ENCODE measurements at regions not wholly inside any gene's neighbourhood (a gene's known extent, or its start where the extent isn't known, plus 50 kb on each side); places are given as distances from the start of the nearest gene placed in this dataset.
A peak's percentile ranks its signal among the peaks of the same experiment; 100 is the strongest.

DNA sequence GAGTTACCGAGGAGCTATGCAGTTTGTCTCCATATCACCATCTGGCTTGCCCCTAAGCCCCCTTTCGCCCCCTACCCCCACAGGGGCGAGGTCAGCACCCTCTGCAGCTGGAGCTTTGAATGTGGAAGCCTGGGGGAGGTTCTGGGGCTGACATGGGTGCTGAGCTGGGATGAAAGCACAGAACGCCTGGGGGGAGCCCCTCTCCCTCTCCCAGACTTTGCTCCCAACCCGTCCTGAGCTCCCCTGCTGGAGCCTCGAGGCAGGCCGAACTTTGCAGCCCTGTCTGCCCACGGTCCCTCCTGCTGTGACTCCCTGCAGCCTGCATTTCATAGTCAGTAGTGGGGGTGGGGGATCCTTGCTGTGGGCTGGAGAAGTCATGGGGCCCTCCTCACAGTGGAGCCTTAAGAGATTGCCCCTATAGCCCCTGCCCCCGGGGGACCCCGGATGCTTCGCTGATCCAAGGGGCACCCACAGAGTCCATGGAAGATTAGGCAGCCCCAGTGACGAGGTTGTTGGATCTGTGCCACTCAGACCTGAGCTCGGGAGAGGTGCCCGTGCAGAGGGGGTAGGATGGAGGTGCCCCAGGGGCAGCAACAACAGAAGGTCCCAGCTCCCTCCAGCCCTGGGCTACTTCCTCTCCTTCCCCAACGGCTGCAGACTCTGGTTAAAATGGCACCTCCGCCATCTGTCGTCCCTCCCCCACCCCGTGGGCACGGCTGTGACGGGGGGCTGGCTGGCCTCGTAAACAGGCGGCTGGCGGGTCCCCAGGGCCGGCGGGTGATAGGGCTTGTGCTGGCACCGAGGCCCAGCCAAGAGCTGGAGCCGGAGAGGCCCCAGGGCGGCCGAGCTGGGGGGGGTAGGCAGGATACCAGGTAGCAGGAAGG lies 162.0 kb downstream of the C9orf50 start:
- H3K36me3 ChIP-seq (ENCODE audit: low read depth), result no peaks in the 10 kb centered on the region
- H3K79me2 ChIP-seq (ENCODE audit: insufficient read depth), result no peaks in the 10 kb centered on the region
- H3K4me2 ChIP-seq (ENCODE audit: unreplicated experiment), result no peak overlapping the region
- no peak for TF ChIP-seq EZH2 (IDR thresholded peaks at IDR 0.05; ENCODE audit: insufficient read depth, poor library complexity, severe bottlenecking)
- TF ChIP-seq EZH2phosphoT487 (IDR thresholded peaks at IDR 0.05; ENCODE audit: insufficient read depth, low read depth), result no peak
- H3K27me3 ChIP-seq (replicated peaks; ENCODE audit: insufficient read depth), result no peaks in the 10 kb centered on the region
- H3K9ac ChIP-seq, result peak overlapping the region; percentile 20; the same call in 1 of the 2 replicates
- H3K9me2 ChIP-seq (ENCODE audit: insufficient read depth), result no peaks in the 10 kb centered on the region
- H3F3A ChIP-seq (ENCODE audit: insufficient read depth), result no peaks in the 10 kb centered on the region
- no peak overlapping the region for H3K4me3 ChIP-seq
- H4K20me1 ChIP-seq (ENCODE audit: insufficient read depth), result no peaks in the 10 kb centered on the region
- H3K4me1 ChIP-seq (ENCODE audit: insufficient read depth), result peaks cover 32% of the 10 kb centered on the region
- DNase-seq, result peak; percentile 61
- peak overlapping the region; percentile 59 for H2AFZ ChIP-seq
- in situ Hi-C loops (cut with MboI), result no loop called here
- H3K27ac ChIP-seq, result peak overlapping the region; percentile 7; the same call in 1 of the 2 replicates
- H3K9me3 ChIP-seq (ENCODE audit: low read depth), result no peaks in the 10 kb centered on the region
- WGBS, 2 experiments (ENCODE audit: low coverage in 1 of 2, low lambda C conversion rate in 2 of 2, missing lambda C conversion rate in 2 of 2), result 41 to 46% methylated on average over 28 to 29 of the region's 29 CpGs

DNA sequence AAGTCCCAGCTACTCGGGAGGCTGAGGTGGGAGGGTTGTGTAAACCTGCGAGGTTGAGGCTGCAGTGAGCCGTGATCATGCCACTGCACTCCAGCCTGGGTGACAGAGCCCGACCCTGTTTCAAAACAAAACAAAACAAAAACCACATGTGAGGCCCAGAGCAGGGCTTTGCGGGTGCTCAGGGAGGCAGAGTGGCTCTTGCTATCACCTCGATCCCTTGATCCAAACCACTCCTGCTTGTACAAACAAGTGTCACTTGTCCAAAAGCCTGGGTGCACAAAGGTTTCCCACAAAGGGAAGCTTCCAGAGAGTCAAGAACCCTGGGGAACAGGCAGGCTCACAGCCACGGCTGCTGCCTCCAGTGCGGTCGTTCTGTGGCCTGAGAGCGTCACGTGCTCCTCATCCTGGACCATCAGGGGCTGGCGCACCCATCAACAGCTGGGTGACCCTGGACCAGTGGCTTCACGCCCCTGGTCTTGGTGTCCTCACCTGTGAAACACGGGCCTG lies 162.7 kb downstream of the C9orf50 start:
- Histone ChIP-seq H3K27ac (peak overlapping the region; percentile 7; the same call in 1 of the 2 replicates), H4K20me1 (ENCODE audit: insufficient read depth) (no peaks in the 10 kb centered on the region), H2AFZ (peak overlapping the region; percentile 55; the same call in 1 of the 2 replicates), H3K79me2 (ENCODE audit: insufficient read depth) (no peaks in the 10 kb centered on the region), H3F3A (ENCODE audit: insufficient read depth) (no peaks in the 10 kb centered on the region), H3K9me2 (ENCODE audit: insufficient read depth) (no peaks in the 10 kb centered on the region), H3K4me2 (ENCODE audit: unreplicated experiment) (no peak overlapping the region), H3K36me3 (ENCODE audit: low read depth) (no peaks in the 10 kb centered on the region), H3K9ac (peak overlapping the region; percentile 20; the same call in 1 of the 2 replicates), H3K27me3 (replicated peaks; ENCODE audit: insufficient read depth) (no peaks in the 10 kb centered on the region), H3K4me3 (no peak overlapping the region), H3K9me3 (ENCODE audit: low read depth) (no peaks in the 10 kb centered on the region), H3K4me1 (ENCODE audit: insufficient read depth) (peaks cover 32% of the 10 kb centered on the region)
- TF ChIP-seq EZH2phosphoT487 (IDR thresholded peaks at IDR 0.05; ENCODE audit: insufficient read depth, low read depth), result no peak
- TF ChIP-seq EZH2 (IDR thresholded peaks at IDR 0.05; ENCODE audit: insufficient read depth, poor library complexity, severe bottlenecking), result no peak
- WGBS, 2 experiments (ENCODE audit: low coverage in 1 of 2, low lambda C conversion rate in 2 of 2, missing lambda C conversion rate in 2 of 2), result 48 to 53% methylated on average over 14 of the region's 14 CpGs
- in situ Hi-C loops (cut with MboI), result no loop called here
- DNase-seq, result peak; percentile 37

DNA sequence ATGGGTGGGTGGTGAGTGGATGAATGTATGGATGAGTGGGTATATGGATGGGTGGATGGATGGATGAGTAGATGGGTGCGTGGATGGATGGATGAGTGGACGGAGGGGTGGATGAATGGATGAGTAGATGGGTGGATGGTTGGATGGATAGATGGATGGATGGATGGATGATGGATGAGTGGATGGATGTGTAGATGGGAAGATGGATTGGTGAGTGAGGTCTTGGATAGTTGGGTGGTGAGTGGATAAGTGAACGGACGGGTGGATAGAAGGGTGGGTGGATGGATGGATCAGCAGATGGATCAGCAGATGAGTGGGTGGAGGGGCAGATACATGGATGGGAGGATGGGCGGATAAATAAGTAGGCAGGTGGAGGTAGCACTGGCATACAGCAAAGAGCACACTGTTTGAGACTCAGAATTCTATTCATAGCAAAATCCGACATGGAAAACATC lies 163.5 kb downstream of the C9orf50 start:
- no peaks in the 10 kb centered on the region for H3K79me2 ChIP-seq (ENCODE audit: insufficient read depth)
- no peaks in the 10 kb centered on the region for H3K36me3 ChIP-seq (ENCODE audit: low read depth)
- no peak overlapping the region for H3K27ac ChIP-seq
- no peak overlapping the region for H3K4me3 ChIP-seq
- TF ChIP-seq EZH2phosphoT487 (IDR thresholded peaks at IDR 0.05; ENCODE audit: insufficient read depth, low read depth) (no peak), EZH2 (IDR thresholded peaks at IDR 0.05; ENCODE audit: insufficient read depth, poor library complexity, severe bottlenecking) (no peak)
- H4K20me1 ChIP-seq (ENCODE audit: insufficient read depth), result no peaks in the 10 kb centered on the region
- H3F3A ChIP-seq (ENCODE audit: insufficient read depth), result no peaks in the 10 kb centered on the region
- no peak overlapping the region for H3K9ac ChIP-seq
- H3K4me1 ChIP-seq (ENCODE audit: insufficient read depth), result peaks cover 32% of the 10 kb centered on the region
- H3K9me2 ChIP-seq (ENCODE audit: insufficient read depth), result no peaks in the 10 kb centered on the region
- H3K4me2 ChIP-seq (ENCODE audit: unreplicated experiment), result no peak overlapping the region
- H3K27me3 ChIP-seq (replicated peaks; ENCODE audit: insufficient read depth), result no peaks in the 10 kb centered on the region
- H3K9me3 ChIP-seq (ENCODE audit: low read depth), result no peaks in the 10 kb centered on the region
- in situ Hi-C loops (cut with MboI), result no loop called here
- H2AFZ ChIP-seq, result no peak overlapping the region
- DNase-seq, result no peak
- WGBS, 2 experiments (ENCODE audit: low coverage in 1 of 2, low lambda C conversion rate in 2 of 2, missing lambda C conversion rate in 2 of 2), result 94 to 95% methylated on average over 6 of the region's 6 CpGs

DNA sequence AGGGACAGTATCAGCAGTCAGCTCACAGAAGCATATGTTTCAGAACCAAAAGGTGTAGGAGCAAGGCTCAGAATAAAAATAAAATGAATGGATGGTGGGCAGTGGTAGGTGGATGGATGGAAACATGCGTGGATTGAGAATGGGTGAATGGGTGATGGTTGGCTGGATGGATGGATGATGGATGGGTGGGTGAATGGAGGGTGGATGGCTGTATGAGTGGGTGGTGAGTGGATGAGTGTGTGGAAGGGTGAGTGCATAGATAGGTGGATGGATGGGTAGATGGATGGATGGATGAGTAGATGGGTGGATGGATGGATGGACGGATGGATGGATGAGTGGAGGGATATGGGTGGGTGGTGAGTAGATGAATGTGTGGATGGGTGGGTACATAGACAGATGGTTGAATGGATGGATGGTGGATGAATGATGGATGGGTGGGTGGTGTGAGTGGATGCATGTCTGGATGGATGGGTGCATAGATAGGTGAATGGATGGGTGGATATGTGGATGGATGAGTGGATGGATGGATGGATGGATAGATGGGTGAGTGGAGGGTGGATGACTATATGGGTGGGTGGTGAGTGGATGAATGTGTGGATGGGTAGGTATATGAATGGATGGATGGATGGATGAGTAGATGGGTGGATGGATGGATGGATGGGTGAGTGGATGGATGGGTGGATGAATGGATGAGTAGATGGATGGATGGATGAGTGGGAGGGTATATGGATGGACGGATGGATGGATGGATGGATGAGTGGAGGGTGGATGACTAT lies 164.2 kb downstream of the C9orf50 start:
- Histone ChIP-seq H3K9me2 (ENCODE audit: insufficient read depth) (no peaks in the 10 kb centered on the region), H3K79me2 (ENCODE audit: insufficient read depth) (no peaks in the 10 kb centered on the region), H3K27me3 (replicated peaks; ENCODE audit: insufficient read depth) (no peaks in the 10 kb centered on the region), H3F3A (ENCODE audit: insufficient read depth) (no peaks in the 10 kb centered on the region), H2AFZ (no peak overlapping the region), H3K4me3 (no peak overlapping the region), H4K20me1 (ENCODE audit: insufficient read depth) (no peaks in the 10 kb centered on the region), H3K4me1 (ENCODE audit: insufficient read depth) (peaks cover 31% of the 10 kb centered on the region), H3K27ac (no peak overlapping the region), H3K36me3 (ENCODE audit: low read depth) (no peaks in the 10 kb centered on the region), H3K9ac (no peak overlapping the region), H3K4me2 (ENCODE audit: unreplicated experiment) (no peak overlapping the region), H3K9me3 (ENCODE audit: low read depth) (no peaks in the 10 kb centered on the region)
- 76 to 88% methylated on average over 2 to 3 of the region's 3 CpGs for WGBS, 2 experiments (ENCODE audit: low coverage in 1 of 2, low lambda C conversion rate in 2 of 2, missing lambda C conversion rate in 2 of 2)
- no peak for DNase-seq
- in situ Hi-C loops (cut with MboI), result no loop called here
- TF ChIP-seq EZH2 (IDR thresholded peaks at IDR 0.05; ENCODE audit: insufficient read depth, poor library complexity, severe bottlenecking) (no peak), EZH2phosphoT487 (IDR thresholded peaks at IDR 0.05; ENCODE audit: insufficient read depth, low read depth) (no peak)

Measured in GM23248 (cell line).